Neural cell (in vitro differentiated cells): ENCODE measurements at regions not wholly inside any gene's neighbourhood (a gene's known extent, or its start where the extent isn't known, plus 50 kb on each side); places are given as distances from the start of the nearest gene placed in this dataset.

ENCODE experiments used
- H2AFZ ChIP-seq: fragments of 200-600, 300-800 bp; sonication (generic), shearing (Covaris generic); 2 replicates; pipeline ENCODE4 v1.6.0; 2014; ENCODE audit warnings: low read depth, mild to moderate bottlenecking, antibody characterized with exemption, low read length, moderate library complexity
- H3F3A ChIP-seq: fragments of 200-600 bp; shearing (Covaris generic); 2 replicates; pipeline ENCODE4 v1.6.1; 2016; ENCODE audit warnings: mild to moderate bottlenecking, moderate library complexity, mixed read lengths, antibody characterized with exemption, low read length; ENCODE audit not compliant: insufficient read depth, poor library complexity, severe bottlenecking
- H3K27ac ChIP-seq: fragments of 200-600, 300-800 bp; sonication (generic), shearing (Covaris generic); 2 replicates; pipeline ENCODE4 v1.5.1; 2014; ENCODE audit warnings: mild to moderate bottlenecking, low read length, moderate library complexity
- H3K27me3 ChIP-seq: fragments of 300-800, 200-600 bp; sonication (generic), shearing (Covaris generic); 2 replicates; pipeline ENCODE4 v1.6.0; 2014; ENCODE audit warnings: mild to moderate bottlenecking, low read depth, low read length, moderate library complexity; ENCODE audit not compliant: insufficient read depth
- H3K36me3 ChIP-seq: fragments of 300-800, 200-600 bp; sonication (generic), shearing (Covaris generic); 2 replicates; pipeline ENCODE4 v1.5.1; 2014; ENCODE audit warnings: mild to moderate bottlenecking, antibody characterized with exemption, low read length, moderate library complexity; ENCODE audit not compliant: insufficient read depth
- H3K4me2 ChIP-seq: fragments of 300-800, 200-600 bp; sonication (generic), shearing (Covaris generic); 2 replicates; pipeline ENCODE4 v1.6.0; 2014; ENCODE audit warnings: mild to moderate bottlenecking, low read length
- H3K4me3 ChIP-seq: fragments of 300-800, 200-600 bp; sonication (generic), shearing (Covaris generic); 2 replicates; pipeline ENCODE4 v1.5.1; 2014; ENCODE audit warnings: mild to moderate bottlenecking, low read length, moderate library complexity
- H3K79me2 ChIP-seq: fragments of 200-600 bp; shearing (Covaris generic); replicated peaks from 2 replicates; pipeline ENCODE4 v1.6.0; 2014; ENCODE audit warnings: mild to moderate bottlenecking, low read length, moderate library complexity; ENCODE audit not compliant: insufficient read depth
- H3K9ac ChIP-seq: fragments of 300-800, 200-600 bp; sonication (generic), shearing (Covaris generic); 2 replicates; pipeline ENCODE4 v1.6.1; 2016; ENCODE audit warnings: mild to moderate bottlenecking, low read length, mixed read lengths
- H3K9me2 ChIP-seq: fragments of 200-600 bp; shearing (Covaris generic); 2 replicates; pipeline ENCODE4 v1.6.1; 2016; ENCODE audit warnings: mild to moderate bottlenecking, low read length, mixed read lengths; ENCODE audit not compliant: insufficient read depth
- H3K9me3 ChIP-seq: fragments of 200-600, 300-800 bp; sonication (generic), shearing (Covaris generic); 2 replicates; pipeline ENCODE4 v1.6.1; 2016; ENCODE audit warnings: mild to moderate bottlenecking, mixed run types, low read length, moderate library complexity, mixed read lengths
- H4K20me1 ChIP-seq: fragments of 200-600 bp; shearing (Covaris generic); 2 replicates; pipeline ENCODE4 v1.6.1; 2016; ENCODE audit warnings: mild to moderate bottlenecking, mixed run types; ENCODE audit not compliant: insufficient read depth
- CTCF ChIP-seq: fragments of 450-650 bp; IDR thresholded peaks from 2 replicates; pipeline ENCODE4 v1.5.1; 2014; ENCODE audit warnings: antibody characterized with exemption, mild to moderate bottlenecking, moderate library complexity; ENCODE audit not compliant: poor library complexity, severe bottlenecking
- EP300 ChIP-seq: fragments of 450-650 bp; conservative IDR thresholded peaks from 2 replicates; pipeline ENCODE4 v1.6.1; 2014; ENCODE audit warnings: antibody characterized with exemption, mild to moderate bottlenecking, moderate library complexity; ENCODE audit not compliant: poor library complexity, severe bottlenecking
- EZH2 ChIP-seq: fragments of 200-600, 300-800 bp; shearing (Covaris generic), sonication (generic); IDR thresholded peaks from 2 replicates; pipeline ENCODE4 v1.6.1; 2014; ENCODE audit warnings: antibody characterized with exemption, low read length, borderline replicate concordance, mild to moderate bottlenecking; ENCODE audit not compliant: insufficient read depth, poor library complexity, severe bottlenecking
- MXI1 ChIP-seq: fragments of 450-650 bp; conservative IDR thresholded peaks from 2 replicates; pipeline ENCODE4 v1.6.1; 2014; ENCODE audit warnings: antibody characterized with exemption, mild to moderate bottlenecking; ENCODE audit not compliant: poor library complexity, severe bottlenecking
- POLR2AphosphoS5 ChIP-seq: IDR thresholded peaks from 2 replicates; pipeline ENCODE4 v1.6.1; 2012
- RAD21 ChIP-seq: fragments of 450-650 bp; conservative IDR thresholded peaks from 2 replicates; pipeline ENCODE4 v1.6.1; 2014; ENCODE audit warnings: antibody characterized with exemption, mild to moderate bottlenecking, moderate library complexity
- SMC3 ChIP-seq: fragments of 450-650 bp; conservative IDR thresholded peaks from 2 replicates; pipeline ENCODE4 v1.6.1; 2014; ENCODE audit warnings: antibody characterized with exemption, mild to moderate bottlenecking, moderate library complexity; ENCODE audit not compliant: poor library complexity
- TAF1 ChIP-seq: IDR thresholded peaks from 2 replicates; pipeline ENCODE4 v1.6.1; 2012; ENCODE audit warnings: low read depth
- TF ChIP-seq, protein P1 (sequence below): IDR thresholded peaks from 2 replicates; pipeline ENCODE4 v1.6.1; 2012; ENCODE audit warnings: borderline replicate concordance

GRCh38 chr12:92295523-92295922 is 149.9 kb upstream of the BTG1 start:
- Histone ChIP-seq H4K20me1 (no peaks in the 10 kb centered on the region), H3K27ac (no peak overlapping the region), H3K9me2 (no peaks in the 10 kb centered on the region), H3K4me2 (no peak overlapping the region), H3K27me3 (no peaks in the 10 kb centered on the region), H3K79me2 (no peaks in the 10 kb centered on the region), H3K36me3 (no peaks in the 10 kb centered on the region), H2AFZ (no peak overlapping the region), H3K9ac (no peak overlapping the region), H3F3A (no peaks in the 10 kb centered on the region), H3K9me3 (no peaks in the 10 kb centered on the region), H3K4me3 (no peak overlapping the region)
- TF ChIP-seq MXI1 (no peak), SMC3 (no peak), POLR2AphosphoS5 (no peak), EZH2 (no peak), CTCF (no peak), RAD21 (no peak), EP300 (no peak), TAF1 (no peak)
- TF ChIP-seq, protein P1, sequence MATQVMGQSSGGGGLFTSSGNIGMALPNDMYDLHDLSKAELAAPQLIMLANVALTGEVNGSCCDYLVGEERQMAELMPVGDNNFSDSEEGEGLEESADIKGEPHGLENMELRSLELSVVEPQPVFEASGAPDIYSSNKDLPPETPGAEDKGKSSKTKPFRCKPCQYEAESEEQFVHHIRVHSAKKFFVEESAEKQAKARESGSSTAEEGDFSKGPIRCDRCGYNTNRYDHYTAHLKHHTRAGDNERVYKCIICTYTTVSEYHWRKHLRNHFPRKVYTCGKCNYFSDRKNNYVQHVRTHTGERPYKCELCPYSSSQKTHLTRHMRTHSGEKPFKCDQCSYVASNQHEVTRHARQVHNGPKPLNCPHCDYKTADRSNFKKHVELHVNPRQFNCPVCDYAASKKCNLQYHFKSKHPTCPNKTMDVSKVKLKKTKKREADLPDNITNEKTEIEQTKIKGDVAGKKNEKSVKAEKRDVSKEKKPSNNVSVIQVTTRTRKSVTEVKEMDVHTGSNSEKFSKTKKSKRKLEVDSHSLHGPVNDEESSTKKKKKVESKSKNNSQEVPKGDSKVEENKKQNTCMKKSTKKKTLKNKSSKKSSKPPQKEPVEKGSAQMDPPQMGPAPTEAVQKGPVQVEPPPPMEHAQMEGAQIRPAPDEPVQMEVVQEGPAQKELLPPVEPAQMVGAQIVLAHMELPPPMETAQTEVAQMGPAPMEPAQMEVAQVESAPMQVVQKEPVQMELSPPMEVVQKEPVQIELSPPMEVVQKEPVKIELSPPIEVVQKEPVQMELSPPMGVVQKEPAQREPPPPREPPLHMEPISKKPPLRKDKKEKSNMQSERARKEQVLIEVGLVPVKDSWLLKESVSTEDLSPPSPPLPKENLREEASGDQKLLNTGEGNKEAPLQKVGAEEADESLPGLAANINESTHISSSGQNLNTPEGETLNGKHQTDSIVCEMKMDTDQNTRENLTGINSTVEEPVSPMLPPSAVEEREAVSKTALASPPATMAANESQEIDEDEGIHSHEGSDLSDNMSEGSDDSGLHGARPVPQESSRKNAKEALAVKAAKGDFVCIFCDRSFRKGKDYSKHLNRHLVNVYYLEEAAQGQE, result no peak

GRCh38 chr12:92294676-92295440 is 149.2 kb upstream of the BTG1 start:
- TF ChIP-seq SMC3 (no peak), CTCF (no peak), TAF1 (no peak), RAD21 (no peak), POLR2AphosphoS5 (no peak), EP300 (no peak), EZH2 (no peak)
- no peak overlapping the region for H3K4me2 ChIP-seq
- H3F3A ChIP-seq, result no peaks in the 10 kb centered on the region
- no peaks in the 10 kb centered on the region for H3K9me2 ChIP-seq
- H2AFZ ChIP-seq, result no peak overlapping the region
- H3K27ac ChIP-seq, result no peak overlapping the region
- H3K4me3 ChIP-seq, result no peak overlapping the region
- no peaks in the 10 kb centered on the region for H3K27me3 ChIP-seq
- H3K9ac ChIP-seq, result no peak overlapping the region
- H4K20me1 ChIP-seq, result no peaks in the 10 kb centered on the region
- no peaks in the 10 kb centered on the region for H3K79me2 ChIP-seq
- H3K9me3 ChIP-seq, result no peaks in the 10 kb centered on the region
- H3K36me3 ChIP-seq, result no peaks in the 10 kb centered on the region
